GM12891 (cell line): ENCODE measurements at regions not wholly inside any gene's neighbourhood (a gene's known extent, or its start where the extent isn't known, plus 50 kb on each side); places are given as distances from the start of the nearest gene placed in this dataset.

Source experiments
- POLR2A ChIP-seq: IDR thresholded peaks from 2 replicates; pipeline ENCODE4 v1.6.1; 2011; ENCODE audit warnings: low read depth, low read length, control low read depth
- POLR2AphosphoS5 ChIP-seq: IDR thresholded peaks from 2 replicates; pipeline ENCODE4 v1.6.1; 2011; ENCODE audit warnings: low read depth, low read length, control low read depth

- TF ChIP-seq POLR2A (no peak), POLR2AphosphoS5 (no peak)
Measured at GRCh38 chr11:116636341-116636929, 136.4 kb downstream of the BUD13 start.
